GM18511 (cell line): ENCODE measurements at regions not wholly inside any gene's neighbourhood (a gene's known extent, or its start where the extent isn't known, plus 50 kb on each side); places are given as distances from the start of the nearest gene placed in this dataset.

Experiments
- ATAC-seq: cut with Tn5 transposase; IDR thresholded peaks from one replicate; pipeline ENCODE4 v1.9.1; 2021; ENCODE audit warnings: mild to moderate bottlenecking, moderate library complexity; ENCODE audit not compliant: unreplicated experiment

- ATAC-seq, result no peak
Measured at GRCh38 chr4:41388080-41388479, 131.4 kb downstream of the UCHL1 start.

- no peak for ATAC-seq
Measured at GRCh38 chr4:41389356-41389755, 132.6 kb downstream of the UCHL1 start.

- no peak for ATAC-seq
Measured at GRCh38 chr4:41390661-41391060, 133.9 kb downstream of the UCHL1 start.

- ATAC-seq, result no peak
Measured at GRCh38 chr4:41391271-41391670, 134.5 kb downstream of the UCHL1 start.

- ATAC-seq, result no peak
Measured at GRCh38 chr4:41394481-41394894, 137.8 kb downstream of the UCHL1 start.

- ATAC-seq, result no peak
Measured at GRCh38 chr4:41396214-41396613, 139.5 kb downstream of the UCHL1 start.

GRCh38 chr4:41396869-41397268, 140.1 kb downstream of the UCHL1 start:
- ATAC-seq, result no peak

GRCh38 chr4:41399231-41399630, 138.7 kb upstream of the LIMCH1 start:
- ATAC-seq, result no peak

GRCh38 chr4:41400296-41400695, 137.7 kb upstream of the LIMCH1 start:
- no peak for ATAC-seq

GRCh38 chr4:41405464-41406112, 132.4 kb upstream of the LIMCH1 start:
- no peak for ATAC-seq

- ATAC-seq, result no peak
Measured at GRCh38 chr4:41406113-41406516, 131.8 kb upstream of the LIMCH1 start.

GRCh38 chr4:41408150-41408549, 129.8 kb upstream of the LIMCH1 start:
- ATAC-seq, result no peak

GRCh38 chr4:41408859-41409593, 128.9 kb upstream of the LIMCH1 start:
- ATAC-seq, result no peak

- no peak for ATAC-seq
Measured at GRCh38 chr4:41409594-41409895, 128.4 kb upstream of the LIMCH1 start.

- no peak for ATAC-seq
Measured at GRCh38 chr4:41410049-41410448, 127.9 kb upstream of the LIMCH1 start.

GRCh38 chr4:41413670-41414411, 124.1 kb upstream of the LIMCH1 start:
- ATAC-seq, result no peak

- no peak for ATAC-seq
Measured at GRCh38 chr4:41414412-41414779, 123.6 kb upstream of the LIMCH1 start.

- ATAC-seq, result no peak
Measured at GRCh38 chr4:41418444-41418843, 119.5 kb upstream of the LIMCH1 start.

GRCh38 chr4:41420541-41420940, 117.4 kb upstream of the LIMCH1 start:
- no peak for ATAC-seq

GRCh38 chr4:41423117-41423516, 114.8 kb upstream of the LIMCH1 start:
- ATAC-seq, result no peak

GRCh38 chr4:41424522-41424921, 113.4 kb upstream of the LIMCH1 start:
- no peak for ATAC-seq

GRCh38 chr4:41425650-41426049, 112.3 kb upstream of the LIMCH1 start:
- no peak for ATAC-seq
